ENCODE measurements at regions not wholly inside any gene's neighbourhood (a gene's known extent, or its start where the extent isn't known, plus 50 kb on each side); places are given as distances from the start of the nearest gene placed in this dataset.
"Not testable (repeated sequence)": the region's sequence is repeated elsewhere in the genome, so short reads cannot be mapped to it uniquely, and the experiment has no call there.

GRCh38 chr12:131432532-131433260, 278.2 kb upstream of the SFSWAP start:
- Histone ChIP-seq H3K4me3 (ENCODE audit: low read depth, low read length) (no peak overlapping the region), H3K36me3 (no peaks in the 10 kb centered on the region), H3K27ac (no peak overlapping the region), H3K9me3 (ENCODE audit: severe bottlenecking) (no peaks in the 10 kb centered on the region), H3K27me3 (ENCODE audit: insufficient read depth, low read depth, severe bottlenecking) (no peaks in the 10 kb centered on the region)
- TF ChIP-seq, protein P1, sequence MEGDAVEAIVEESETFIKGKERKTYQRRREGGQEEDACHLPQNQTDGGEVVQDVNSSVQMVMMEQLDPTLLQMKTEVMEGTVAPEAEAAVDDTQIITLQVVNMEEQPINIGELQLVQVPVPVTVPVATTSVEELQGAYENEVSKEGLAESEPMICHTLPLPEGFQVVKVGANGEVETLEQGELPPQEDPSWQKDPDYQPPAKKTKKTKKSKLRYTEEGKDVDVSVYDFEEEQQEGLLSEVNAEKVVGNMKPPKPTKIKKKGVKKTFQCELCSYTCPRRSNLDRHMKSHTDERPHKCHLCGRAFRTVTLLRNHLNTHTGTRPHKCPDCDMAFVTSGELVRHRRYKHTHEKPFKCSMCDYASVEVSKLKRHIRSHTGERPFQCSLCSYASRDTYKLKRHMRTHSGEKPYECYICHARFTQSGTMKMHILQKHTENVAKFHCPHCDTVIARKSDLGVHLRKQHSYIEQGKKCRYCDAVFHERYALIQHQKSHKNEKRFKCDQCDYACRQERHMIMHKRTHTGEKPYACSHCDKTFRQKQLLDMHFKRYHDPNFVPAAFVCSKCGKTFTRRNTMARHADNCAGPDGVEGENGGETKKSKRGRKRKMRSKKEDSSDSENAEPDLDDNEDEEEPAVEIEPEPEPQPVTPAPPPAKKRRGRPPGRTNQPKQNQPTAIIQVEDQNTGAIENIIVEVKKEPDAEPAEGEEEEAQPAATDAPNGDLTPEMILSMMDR (IDR thresholded peaks at IDR 0.05; ENCODE audit: low read depth, low read length), result no peak
- DNase-seq, result no peak

DNA sequence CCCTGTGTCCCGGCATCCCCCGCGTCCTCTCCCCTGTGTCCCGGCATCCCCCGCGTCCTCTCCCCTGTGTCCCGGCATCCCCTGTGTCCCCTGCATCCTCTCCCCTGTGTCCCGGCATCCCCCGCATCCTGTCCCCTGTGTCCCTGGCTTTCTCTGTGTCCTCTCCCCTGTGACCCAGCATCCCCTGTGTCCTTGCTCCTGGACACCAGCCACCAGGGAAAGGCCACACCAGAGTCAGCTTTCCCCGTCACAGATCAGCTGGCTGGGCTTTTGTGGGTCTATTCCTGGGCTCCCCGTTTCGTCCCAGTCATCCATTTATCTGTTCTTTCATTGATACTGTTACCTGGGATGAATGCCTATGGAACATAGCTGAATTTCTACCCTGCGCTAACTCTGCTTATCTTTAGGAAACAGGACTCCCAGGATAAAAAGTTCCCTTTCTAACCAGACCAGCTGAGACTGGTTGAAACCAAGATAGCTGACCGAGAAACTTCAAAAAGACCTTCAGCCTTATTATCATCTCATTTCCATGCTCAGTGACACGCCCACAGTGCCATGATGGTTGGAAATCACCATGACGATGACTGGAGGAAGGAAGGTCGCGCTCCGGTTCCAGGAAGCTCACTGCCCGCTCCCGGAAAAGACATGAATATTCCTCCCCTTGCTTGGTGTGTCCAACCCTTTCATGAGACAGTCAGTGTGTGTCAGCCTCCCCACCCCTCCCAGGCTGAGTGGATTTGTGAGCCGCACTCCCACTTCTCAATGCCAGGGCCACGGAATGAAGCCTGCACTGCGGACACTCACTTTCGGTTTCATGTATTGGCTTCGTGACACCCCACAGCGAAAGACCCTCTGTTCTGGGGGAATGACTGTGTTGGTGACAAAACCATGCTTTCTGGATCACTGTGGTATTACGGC, 276.4 kb upstream of the SFSWAP start:
- no peaks in the 10 kb centered on the region for H3K36me3 ChIP-seq
- TF ChIP-seq, protein P1 (IDR thresholded peaks at IDR 0.05; ENCODE audit: low read depth, low read length), result no peak
- no peak overlapping the region for H3K27ac ChIP-seq
- no peak for DNase-seq
- H3K9me3 ChIP-seq (ENCODE audit: severe bottlenecking), result no peaks in the 10 kb centered on the region
- no peaks in the 10 kb centered on the region for H3K27me3 ChIP-seq (ENCODE audit: insufficient read depth, low read depth, severe bottlenecking)
- no peak overlapping the region for H3K4me3 ChIP-seq (ENCODE audit: low read depth, low read length)

DNA sequence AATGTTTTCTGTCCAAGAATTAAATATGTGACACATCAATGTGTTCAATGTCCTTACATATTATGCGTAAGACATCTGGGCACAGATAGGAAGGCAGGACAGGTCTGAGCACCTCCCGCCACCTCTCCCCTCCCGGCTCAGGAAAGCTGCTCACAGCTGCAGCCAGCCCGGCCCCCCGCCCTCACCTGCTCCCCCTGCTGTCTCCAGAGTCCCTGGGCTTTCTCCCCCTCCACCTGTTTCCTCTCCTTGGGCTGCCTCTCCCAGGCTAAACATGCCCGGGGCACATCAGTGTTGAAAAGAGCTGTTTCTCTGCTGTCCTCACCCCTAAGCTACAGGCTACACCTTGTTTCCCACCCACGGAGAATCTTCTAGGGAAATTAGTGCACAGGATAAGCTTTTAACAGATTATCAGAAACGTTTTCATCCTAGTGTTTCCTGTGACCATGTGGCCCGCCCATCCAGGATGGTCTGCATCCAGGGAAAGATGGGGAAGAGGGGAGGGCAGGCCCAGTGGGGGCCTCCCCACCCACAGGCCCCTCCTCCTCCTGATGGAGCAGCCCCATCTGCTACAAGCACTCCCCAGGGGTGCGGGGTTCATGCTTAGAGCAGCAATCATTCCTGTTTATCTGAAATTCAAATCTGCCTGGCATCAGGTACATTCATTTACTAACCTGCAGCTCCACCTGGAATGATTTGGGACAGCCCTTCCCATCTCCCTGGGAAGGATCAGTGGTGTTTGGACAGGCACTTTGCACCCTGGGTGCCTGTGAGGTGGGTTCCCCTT, 273.8 kb upstream of the SFSWAP start:
- DNase-seq, result peak; percentile 52
- Histone ChIP-seq H3K36me3 (no peaks in the 10 kb centered on the region), H3K4me3 (ENCODE audit: low read depth, low read length) (no peak overlapping the region), H3K27ac (no peak overlapping the region; the same call in 1 of the 2 replicates), H3K9me3 (ENCODE audit: severe bottlenecking) (no peaks in the 10 kb centered on the region), H3K27me3 (ENCODE audit: insufficient read depth, low read depth, severe bottlenecking) (no peaks in the 10 kb centered on the region)
- TF ChIP-seq, protein P1 (IDR thresholded peaks at IDR 0.05; ENCODE audit: low read depth, low read length), result no peak

- H3K27ac ChIP-seq, result no peak overlapping the region; the same call in 1 of the 2 replicates
- no peak overlapping the region for H3K4me3 ChIP-seq (ENCODE audit: low read depth, low read length)
- TF ChIP-seq, protein P1 (IDR thresholded peaks at IDR 0.05; ENCODE audit: low read depth, low read length), result no peak
- no peaks in the 10 kb centered on the region for H3K27me3 ChIP-seq (ENCODE audit: insufficient read depth, low read depth, severe bottlenecking)
- H3K9me3 ChIP-seq (ENCODE audit: severe bottlenecking), result no peaks in the 10 kb centered on the region
- H3K36me3 ChIP-seq, result no peaks in the 10 kb centered on the region
- DNase-seq, result no peak
These were observed 273.0 kb upstream of the SFSWAP start for GRCh38 chr12:131437706-131438492.

DNA sequence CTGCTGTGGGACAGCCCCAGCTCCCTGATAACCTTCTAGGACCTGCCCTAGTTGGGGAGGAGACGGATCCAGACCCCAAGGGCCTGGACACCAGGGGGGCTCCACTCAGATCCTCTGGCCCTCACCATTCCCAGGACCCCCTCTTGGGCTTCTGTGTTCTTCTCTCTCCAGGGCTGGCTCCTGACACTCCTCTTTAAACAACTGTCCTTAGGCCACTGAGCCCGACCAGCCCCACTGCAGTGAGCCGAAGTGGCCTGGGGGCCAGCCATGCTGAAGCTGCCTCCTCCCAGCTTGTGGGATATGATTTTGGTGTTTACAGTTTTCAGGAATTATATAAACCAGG, 272.4 kb upstream of the SFSWAP start:
- not testable (repeated sequence) for H3K9me3 ChIP-seq (ENCODE audit: severe bottlenecking); H3K4me3 ChIP-seq (ENCODE audit: low read depth, low read length); H3K36me3 ChIP-seq; DNase-seq; H3K27ac ChIP-seq; H3K27me3 ChIP-seq (ENCODE audit: insufficient read depth, low read depth, severe bottlenecking)
